ENCODE measurements at regions not wholly inside any gene's neighbourhood (a gene's known extent, or its start where the extent isn't known, plus 50 kb on each side); places are given as distances from the start of the nearest gene placed in this dataset.

DNA sequence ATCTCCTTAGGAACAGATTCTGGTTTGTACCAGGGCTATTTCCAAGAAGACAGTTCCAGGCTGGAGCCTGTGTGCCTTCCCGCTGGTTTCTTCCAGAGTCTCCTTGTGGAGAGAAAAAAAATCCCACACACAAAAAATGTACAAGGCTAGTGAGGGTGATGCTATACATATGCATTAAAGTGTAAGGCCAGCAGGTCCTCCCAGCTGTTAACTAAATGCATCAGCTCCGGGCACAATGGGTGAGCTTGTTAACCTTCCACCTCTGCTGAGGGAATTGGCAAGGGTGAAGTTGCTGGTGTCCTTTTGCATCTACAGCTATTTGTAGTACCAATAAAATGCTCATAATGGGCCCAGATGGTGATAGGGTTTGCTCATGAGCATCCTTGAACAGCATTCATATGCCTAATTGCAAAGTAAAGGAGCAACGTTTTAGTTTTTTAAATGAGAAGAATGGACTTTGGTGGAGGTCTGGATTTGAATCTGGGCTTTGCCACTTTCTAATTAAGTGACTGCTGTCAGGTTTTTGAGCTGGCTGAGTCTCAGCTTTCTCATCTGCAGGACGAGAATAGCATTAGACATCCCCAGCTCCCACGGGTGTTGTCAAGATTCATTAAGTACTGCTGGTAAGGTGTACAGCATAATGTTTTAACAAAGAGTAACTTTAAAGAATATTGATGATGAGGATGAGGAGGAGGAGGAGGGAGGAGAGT lies 361.8 kb downstream of the QKI start:
- Histone ChIP-seq H4K20me1 (ENCODE audit: insufficient read depth, low read length) (no peaks in the 10 kb centered on the region), H3K9me3 (ENCODE audit: insufficient read depth, low read length) (no peaks in the 10 kb centered on the region), H3K4me3 (ENCODE audit: low read length) (no peak overlapping the region), H3K4me1 (ENCODE audit: low read length) (no peaks in the 10 kb centered on the region), H3K4me2 (ENCODE audit: low read length) (no peak overlapping the region), H3K27ac (ENCODE audit: low read length) (no peak overlapping the region), H3K79me2 (ENCODE audit: low read length) (no peaks in the 10 kb centered on the region), H3K36me3 (replicated peaks; ENCODE audit: low read depth, low read length) (no peaks in the 10 kb centered on the region), H3K27me3 (ENCODE audit: low read depth, low read length) (no peaks in the 10 kb centered on the region), H3K9ac (ENCODE audit: low read length) (no peak overlapping the region), H2AFZ (ENCODE audit: low read depth, low read length) (no peak overlapping the region)
- no peak for TF ChIP-seq EZH2phosphoT487 (IDR thresholded peaks at IDR 0.05; ENCODE audit: low read depth)
- TF ChIP-seq, protein P1, sequence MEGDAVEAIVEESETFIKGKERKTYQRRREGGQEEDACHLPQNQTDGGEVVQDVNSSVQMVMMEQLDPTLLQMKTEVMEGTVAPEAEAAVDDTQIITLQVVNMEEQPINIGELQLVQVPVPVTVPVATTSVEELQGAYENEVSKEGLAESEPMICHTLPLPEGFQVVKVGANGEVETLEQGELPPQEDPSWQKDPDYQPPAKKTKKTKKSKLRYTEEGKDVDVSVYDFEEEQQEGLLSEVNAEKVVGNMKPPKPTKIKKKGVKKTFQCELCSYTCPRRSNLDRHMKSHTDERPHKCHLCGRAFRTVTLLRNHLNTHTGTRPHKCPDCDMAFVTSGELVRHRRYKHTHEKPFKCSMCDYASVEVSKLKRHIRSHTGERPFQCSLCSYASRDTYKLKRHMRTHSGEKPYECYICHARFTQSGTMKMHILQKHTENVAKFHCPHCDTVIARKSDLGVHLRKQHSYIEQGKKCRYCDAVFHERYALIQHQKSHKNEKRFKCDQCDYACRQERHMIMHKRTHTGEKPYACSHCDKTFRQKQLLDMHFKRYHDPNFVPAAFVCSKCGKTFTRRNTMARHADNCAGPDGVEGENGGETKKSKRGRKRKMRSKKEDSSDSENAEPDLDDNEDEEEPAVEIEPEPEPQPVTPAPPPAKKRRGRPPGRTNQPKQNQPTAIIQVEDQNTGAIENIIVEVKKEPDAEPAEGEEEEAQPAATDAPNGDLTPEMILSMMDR (IDR thresholded peaks at IDR 0.05; ENCODE audit: low read depth, low read length): no peak

DNA sequence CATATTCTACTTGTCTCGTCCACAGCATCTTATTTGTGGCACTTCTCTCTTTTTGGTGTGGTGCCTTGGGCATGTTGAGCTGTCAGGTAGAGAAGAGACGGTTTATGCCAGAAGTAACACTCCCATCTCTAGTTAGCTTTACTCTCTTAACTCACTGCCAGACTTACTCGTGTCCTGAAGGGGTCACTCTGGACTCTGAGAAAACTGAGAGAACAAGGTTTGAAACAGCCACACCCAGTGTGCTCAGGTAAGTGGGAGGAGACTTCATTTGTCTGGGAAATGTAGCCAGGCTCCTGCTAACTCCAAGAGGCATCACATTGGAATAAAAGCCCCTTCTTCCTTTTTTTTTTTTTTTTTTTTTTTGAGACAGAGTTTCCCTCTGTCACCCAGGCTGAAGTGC lies 360.8 kb downstream of the QKI start:
- H3K79me2 ChIP-seq (ENCODE audit: low read length): no peaks in the 10 kb centered on the region
- H3K27me3 ChIP-seq (ENCODE audit: low read depth, low read length): no peaks in the 10 kb centered on the region
- no peaks in the 10 kb centered on the region for H4K20me1 ChIP-seq (ENCODE audit: insufficient read depth, low read length)
- H3K4me1 ChIP-seq (ENCODE audit: low read length): no peaks in the 10 kb centered on the region
- no peak for TF ChIP-seq EZH2phosphoT487 (IDR thresholded peaks at IDR 0.05; ENCODE audit: low read depth)
- TF ChIP-seq, protein P1 (IDR thresholded peaks at IDR 0.05; ENCODE audit: low read depth, low read length): peak; percentile 25
- no peak overlapping the region for H3K4me3 ChIP-seq (ENCODE audit: low read length)
- H3K4me2 ChIP-seq (ENCODE audit: low read length): no peak overlapping the region
- no peak overlapping the region for H2AFZ ChIP-seq (ENCODE audit: low read depth, low read length)
- H3K9me3 ChIP-seq (ENCODE audit: insufficient read depth, low read length): no peaks in the 10 kb centered on the region
- H3K36me3 ChIP-seq (replicated peaks; ENCODE audit: low read depth, low read length): no peaks in the 10 kb centered on the region
- H3K9ac ChIP-seq (ENCODE audit: low read length): no peak overlapping the region
- H3K27ac ChIP-seq (ENCODE audit: low read length): no peak overlapping the region

DNA sequence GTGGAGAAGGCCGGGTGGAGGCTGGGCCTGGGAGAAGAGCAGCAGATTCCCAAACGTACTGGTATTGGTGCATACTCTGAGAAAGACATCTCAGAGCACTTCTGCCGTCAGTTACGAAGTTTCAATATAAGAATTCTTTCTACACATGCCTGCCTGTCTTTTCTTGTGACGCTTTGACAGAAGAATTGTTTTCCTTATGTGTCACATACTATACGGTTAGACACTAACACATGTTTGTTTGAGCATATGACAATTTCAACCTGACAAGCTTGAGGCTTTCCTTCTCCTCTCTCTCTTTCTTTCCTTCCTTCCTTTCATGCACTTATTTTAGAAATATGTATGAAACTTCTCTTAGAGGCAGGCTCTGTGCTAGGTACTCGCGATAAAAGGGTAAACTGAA lies 360.0 kb downstream of the QKI start:
- Histone ChIP-seq H3K4me3 (ENCODE audit: low read length) (no peak overlapping the region), H3K27ac (ENCODE audit: low read length) (no peak overlapping the region), H3K36me3 (replicated peaks; ENCODE audit: low read depth, low read length) (no peaks in the 10 kb centered on the region), H3K27me3 (ENCODE audit: low read depth, low read length) (no peaks in the 10 kb centered on the region), H3K79me2 (ENCODE audit: low read length) (no peaks in the 10 kb centered on the region), H3K4me2 (ENCODE audit: low read length) (no peak overlapping the region), H3K9me3 (ENCODE audit: insufficient read depth, low read length) (no peaks in the 10 kb centered on the region), H3K4me1 (ENCODE audit: low read length) (no peaks in the 10 kb centered on the region), H3K9ac (ENCODE audit: low read length) (no peak overlapping the region), H2AFZ (ENCODE audit: low read depth, low read length) (no peak overlapping the region), H4K20me1 (ENCODE audit: insufficient read depth, low read length) (no peaks in the 10 kb centered on the region)
- TF ChIP-seq, protein P1 (IDR thresholded peaks at IDR 0.05; ENCODE audit: low read depth, low read length): no peak
- TF ChIP-seq EZH2phosphoT487 (IDR thresholded peaks at IDR 0.05; ENCODE audit: low read depth): no peak

DNA sequence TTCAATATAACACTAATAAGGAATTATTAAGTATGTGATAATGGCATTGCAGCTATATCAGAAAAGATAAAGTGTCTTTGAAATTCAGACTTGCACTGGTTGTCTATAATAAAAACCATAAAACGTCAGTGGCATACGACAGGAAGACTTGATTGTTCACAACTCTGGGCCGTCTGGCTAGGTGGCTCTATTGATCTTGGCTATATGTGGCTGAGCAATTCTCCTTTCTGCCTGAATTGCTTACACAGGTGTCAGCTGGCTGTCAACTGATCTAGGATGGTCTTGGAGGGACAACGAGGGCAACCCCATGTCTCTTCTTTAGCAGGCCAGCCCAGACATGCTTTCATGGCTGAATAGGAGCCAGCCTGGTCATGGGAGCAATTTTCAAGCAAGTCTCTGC lies 359.1 kb downstream of the QKI start:
- Histone ChIP-seq H2AFZ (ENCODE audit: low read depth, low read length) (no peak overlapping the region), H3K79me2 (ENCODE audit: low read length) (no peaks in the 10 kb centered on the region), H3K36me3 (replicated peaks; ENCODE audit: low read depth, low read length) (no peaks in the 10 kb centered on the region), H3K9ac (ENCODE audit: low read length) (no peak overlapping the region), H3K9me3 (ENCODE audit: insufficient read depth, low read length) (no peaks in the 10 kb centered on the region), H3K4me1 (ENCODE audit: low read length) (no peaks in the 10 kb centered on the region), H4K20me1 (ENCODE audit: insufficient read depth, low read length) (no peaks in the 10 kb centered on the region), H3K4me3 (ENCODE audit: low read length) (no peak overlapping the region), H3K4me2 (ENCODE audit: low read length) (no peak overlapping the region), H3K27me3 (ENCODE audit: low read depth, low read length) (no peaks in the 10 kb centered on the region), H3K27ac (ENCODE audit: low read length) (no peak overlapping the region)
- no peak for TF ChIP-seq EZH2phosphoT487 (IDR thresholded peaks at IDR 0.05; ENCODE audit: low read depth)
- TF ChIP-seq, protein P1 (IDR thresholded peaks at IDR 0.05; ENCODE audit: low read depth, low read length): no peak
